HG02885 (cell line): ENCODE measurements at regions not wholly inside any gene's neighbourhood (a gene's known extent, or its start where the extent isn't known, plus 50 kb on each side); places are given as distances from the start of the nearest gene placed in this dataset.

Source experiments
- ATAC-seq: cut with Tn5 transposase; IDR thresholded peaks from one replicate; pipeline ENCODE4 v1.9.1; 2021; ENCODE audit warnings: mild to moderate bottlenecking; ENCODE audit not compliant: unreplicated experiment, poor library complexity

GRCh38 chr2:217195658-217196446 is 336.0 kb upstream of the TNP1 start:
- no peak for ATAC-seq

- ATAC-seq = no peak
Measured at GRCh38 chr2:217195016-217195415, 335.2 kb upstream of the TNP1 start.

GRCh38 chr2:217193431-217194340 is 333.8 kb upstream of the TNP1 start:
- no peak for ATAC-seq

- no peak for ATAC-seq
Measured at GRCh38 chr2:217192366-217192765, 332.5 kb upstream of the TNP1 start.

GRCh38 chr2:217189747-217190146 is 329.9 kb upstream of the TNP1 start:
- no peak for ATAC-seq

GRCh38 chr2:217189131-217189530 is 329.3 kb upstream of the TNP1 start:
- no peak for ATAC-seq

- no peak for ATAC-seq
Measured at GRCh38 chr2:217186668-217187159, 326.9 kb upstream of the TNP1 start.

- ATAC-seq = no peak
Measured at GRCh38 chr2:217186152-217186551, 326.3 kb upstream of the TNP1 start.

GRCh38 chr2:217185265-217185995 is 325.6 kb upstream of the TNP1 start:
- no peak for ATAC-seq

DNA sequence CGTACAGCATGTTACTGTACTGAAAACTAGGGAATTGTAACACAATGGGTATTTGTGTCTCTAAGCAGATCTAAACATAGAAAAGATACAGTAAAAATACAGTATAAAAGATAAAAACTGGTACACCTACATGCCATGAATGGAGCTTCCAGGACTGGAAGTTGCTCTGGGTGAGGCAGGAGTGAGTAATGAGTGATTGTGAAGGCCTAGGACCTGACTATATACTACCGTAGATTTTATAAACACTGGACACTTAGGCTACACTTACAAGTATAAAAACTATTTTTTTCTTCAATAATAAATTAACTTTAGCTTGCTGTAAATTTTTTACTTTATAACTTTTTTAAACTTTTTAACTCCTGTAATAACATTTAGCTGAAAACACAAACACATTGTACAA is 324.4 kb upstream of the TNP1 start:
- no peak for ATAC-seq

DNA sequence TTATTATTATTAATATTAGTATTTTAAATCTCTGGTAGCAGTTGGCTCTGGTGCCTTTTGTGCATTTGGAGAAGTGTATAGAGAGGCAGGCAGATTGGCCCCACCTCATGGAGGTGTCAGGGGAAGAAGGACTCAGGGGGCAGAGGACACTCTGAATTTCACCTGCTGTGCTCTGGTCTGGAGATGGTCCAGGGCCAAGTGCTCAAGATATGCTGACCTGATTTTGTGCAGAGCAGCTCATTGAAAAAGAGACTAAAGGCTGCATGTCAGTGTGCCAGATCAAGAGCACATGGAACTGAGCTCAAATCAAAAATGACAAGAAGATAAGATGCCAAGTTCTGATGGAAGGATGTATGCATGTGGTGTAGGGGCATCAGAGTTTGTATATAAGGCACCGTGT is 323.6 kb upstream of the TNP1 start:
- ATAC-seq = no peak

DNA sequence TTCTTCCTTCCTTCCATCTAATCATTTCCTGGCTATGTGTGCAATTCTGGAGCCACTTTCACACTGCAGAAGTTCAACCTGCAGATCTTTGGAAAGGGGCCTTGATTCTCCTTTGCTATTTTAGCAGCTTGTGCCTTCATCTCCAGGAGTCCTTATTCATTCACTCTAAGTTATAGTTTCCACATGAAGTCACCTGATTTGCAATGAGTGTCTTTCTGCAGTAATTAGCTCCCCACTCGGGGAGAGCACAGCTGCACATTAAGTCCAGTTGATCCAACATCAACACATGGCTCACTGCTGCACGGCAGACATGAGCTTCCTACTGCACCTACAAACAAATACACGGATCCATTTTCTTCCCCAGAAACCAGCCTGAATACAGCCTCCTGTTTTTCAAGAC is 323.1 kb upstream of the TNP1 start:
- ATAC-seq = no peak

- no peak for ATAC-seq
Measured at GRCh38 chr2:217181512-217181911, 321.6 kb upstream of the TNP1 start.

DNA sequence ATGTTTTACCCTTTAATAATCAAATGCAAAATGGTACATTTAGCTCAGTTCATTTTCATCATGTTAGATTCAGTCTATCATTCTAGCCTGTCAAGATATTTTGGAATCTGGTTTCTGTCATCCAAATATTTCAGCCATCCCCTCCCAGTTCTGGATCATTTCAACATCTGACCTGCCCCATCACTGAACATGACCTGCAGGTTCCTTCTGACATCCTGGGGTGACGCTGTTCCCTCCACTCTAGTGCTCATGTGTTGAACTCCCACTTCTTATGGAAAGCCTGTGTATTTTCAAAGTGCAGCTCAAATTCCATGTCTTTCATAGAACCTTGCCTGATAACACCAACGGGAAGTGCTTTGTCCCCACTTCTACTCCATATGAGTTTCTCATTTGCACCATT is 320.0 kb upstream of the TNP1 start:
- ATAC-seq = no peak

DNA sequence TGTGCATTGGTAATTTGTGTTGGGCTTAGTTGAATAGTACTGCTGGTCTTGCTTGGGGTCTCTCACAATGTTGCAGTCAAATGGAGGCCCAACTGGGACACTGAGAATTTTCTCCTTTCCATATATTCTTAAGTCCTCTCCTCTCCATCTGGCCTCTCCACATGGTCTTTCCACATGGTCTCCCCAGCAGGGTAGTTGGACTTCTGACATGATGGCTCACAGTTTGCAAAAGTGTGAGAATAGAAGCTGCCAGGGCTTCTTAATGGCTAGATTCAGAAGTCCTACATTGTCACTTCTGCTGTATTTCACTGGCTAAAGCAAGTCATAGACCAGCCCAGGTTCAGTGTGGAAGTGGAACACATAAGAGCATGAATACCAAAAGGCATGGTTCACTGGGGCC is 318.5 kb upstream of the TNP1 start:
- ATAC-seq = no peak

GRCh38 chr2:217177720-217178119 is 317.9 kb upstream of the TNP1 start:
- ATAC-seq = no peak

DNA sequence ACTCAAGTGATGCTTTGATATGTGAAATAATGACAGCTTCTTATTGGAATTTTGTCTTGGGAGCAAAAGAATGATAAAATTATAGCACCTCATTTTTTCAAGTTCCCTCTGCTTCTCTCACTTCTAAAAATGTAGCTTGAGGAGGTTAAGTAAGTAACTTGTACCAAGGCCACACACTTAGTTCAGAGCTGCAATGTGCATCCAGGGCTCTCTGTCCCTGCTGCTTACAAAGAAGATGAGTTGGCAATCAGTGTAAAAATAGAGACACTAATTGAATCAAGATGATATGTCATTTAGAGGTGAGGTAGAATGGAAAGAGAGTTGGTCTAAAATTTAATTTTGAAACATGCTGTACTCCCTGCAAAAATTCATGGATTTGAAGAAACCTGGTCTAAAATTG is 312.0 kb upstream of the TNP1 start:
- no peak for ATAC-seq

DNA sequence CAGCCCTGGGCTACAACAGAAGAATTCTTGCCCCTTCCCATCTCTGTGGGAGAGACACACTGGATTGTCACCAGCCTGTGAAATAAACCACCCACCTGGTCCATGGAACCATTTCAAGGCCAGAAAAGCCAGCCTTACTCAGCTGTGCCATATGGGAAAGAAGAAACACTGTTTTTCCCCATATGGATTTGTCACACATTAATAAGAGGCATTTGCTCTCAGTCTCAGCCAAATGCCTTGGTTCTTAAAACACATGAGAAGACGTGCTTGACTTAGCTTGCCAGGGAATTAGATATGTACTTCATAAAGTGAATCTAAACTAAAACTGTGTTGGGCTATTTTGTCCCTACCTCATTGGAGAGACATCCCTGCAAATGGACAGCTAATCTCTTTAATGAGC is 308.6 kb upstream of the TNP1 start:
- ATAC-seq = no peak

- ATAC-seq = no peak
Measured at GRCh38 chr2:217167531-217167930, 307.7 kb upstream of the TNP1 start.

- no peak for ATAC-seq
Measured at GRCh38 chr2:217166241-217166850, 306.5 kb upstream of the TNP1 start.
